ENCODE measurements at regions not wholly inside any gene's neighbourhood (a gene's known extent, or its start where the extent isn't known, plus 50 kb on each side); places are given as distances from the start of the nearest gene placed in this dataset.

GRCh38 chr15:25536801-25537611 is 98.2 kb upstream of the UBE3A start:
- no peaks in the 10 kb centered on the region for H4K20me1 ChIP-seq (ENCODE audit: insufficient read depth)
- TF ChIP-seq, protein P1, sequence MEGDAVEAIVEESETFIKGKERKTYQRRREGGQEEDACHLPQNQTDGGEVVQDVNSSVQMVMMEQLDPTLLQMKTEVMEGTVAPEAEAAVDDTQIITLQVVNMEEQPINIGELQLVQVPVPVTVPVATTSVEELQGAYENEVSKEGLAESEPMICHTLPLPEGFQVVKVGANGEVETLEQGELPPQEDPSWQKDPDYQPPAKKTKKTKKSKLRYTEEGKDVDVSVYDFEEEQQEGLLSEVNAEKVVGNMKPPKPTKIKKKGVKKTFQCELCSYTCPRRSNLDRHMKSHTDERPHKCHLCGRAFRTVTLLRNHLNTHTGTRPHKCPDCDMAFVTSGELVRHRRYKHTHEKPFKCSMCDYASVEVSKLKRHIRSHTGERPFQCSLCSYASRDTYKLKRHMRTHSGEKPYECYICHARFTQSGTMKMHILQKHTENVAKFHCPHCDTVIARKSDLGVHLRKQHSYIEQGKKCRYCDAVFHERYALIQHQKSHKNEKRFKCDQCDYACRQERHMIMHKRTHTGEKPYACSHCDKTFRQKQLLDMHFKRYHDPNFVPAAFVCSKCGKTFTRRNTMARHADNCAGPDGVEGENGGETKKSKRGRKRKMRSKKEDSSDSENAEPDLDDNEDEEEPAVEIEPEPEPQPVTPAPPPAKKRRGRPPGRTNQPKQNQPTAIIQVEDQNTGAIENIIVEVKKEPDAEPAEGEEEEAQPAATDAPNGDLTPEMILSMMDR (conservative IDR thresholded peaks at IDR 0.05; ENCODE audit: low read depth, low read length), result no peak
- no peaks in the 10 kb centered on the region for H3K27me3 ChIP-seq (ENCODE audit: insufficient read depth, low read depth)
- no peaks in the 10 kb centered on the region for H3K79me2 ChIP-seq (ENCODE audit: insufficient read depth, low read depth)
- H3K27ac ChIP-seq, result no peak overlapping the region
- no peak overlapping the region for H3K9ac ChIP-seq
- no peaks in the 10 kb centered on the region for H3K36me3 ChIP-seq (ENCODE audit: insufficient read depth)
- no peak overlapping the region for H2AFZ ChIP-seq (ENCODE audit: low read depth)
- no peaks in the 10 kb centered on the region for H3K4me1 ChIP-seq (ENCODE audit: low read depth, poor library complexity, severe bottlenecking)
- H3K4me3 ChIP-seq (IDR thresholded peaks at IDR 0.05; ENCODE audit: insufficient read depth, low read depth, low read length), result no peak overlapping the region
- H3K4me2 ChIP-seq, result no peak overlapping the region

GRCh38 chr15:25535866-25536265 is 97.0 kb upstream of the UBE3A start:
- no peak overlapping the region for H3K27ac ChIP-seq
- H2AFZ ChIP-seq (ENCODE audit: low read depth), result no peak overlapping the region
- H3K27me3 ChIP-seq (ENCODE audit: insufficient read depth, low read depth), result no peaks in the 10 kb centered on the region

DNA sequence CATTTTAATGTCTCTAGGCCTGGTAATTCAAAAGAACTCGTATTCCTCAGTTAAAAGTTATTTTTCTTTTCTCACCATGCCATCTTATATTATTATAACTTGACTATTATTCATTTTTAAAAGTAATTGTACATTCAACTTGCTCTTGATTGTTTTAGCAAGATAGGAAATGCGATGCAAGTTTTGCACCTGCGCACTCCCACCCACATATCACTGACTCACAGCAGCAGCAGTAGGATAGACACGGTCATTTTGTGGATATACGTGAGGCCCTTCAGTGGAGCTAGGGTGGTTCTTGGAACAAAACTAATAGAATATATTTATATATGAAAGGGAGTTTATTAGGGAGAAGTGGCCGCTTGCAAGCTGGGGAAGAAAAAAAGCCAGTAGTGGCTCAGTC is 95.5 kb upstream of the UBE3A start:
- H3K4me3 ChIP-seq (IDR thresholded peaks at IDR 0.05; ENCODE audit: insufficient read depth, low read depth, low read length), result no peak overlapping the region
- TF ChIP-seq, protein P1 (conservative IDR thresholded peaks at IDR 0.05; ENCODE audit: low read depth, low read length), result no peak
- H3K27me3 ChIP-seq (ENCODE audit: insufficient read depth, low read depth), result no peaks in the 10 kb centered on the region
- no peaks in the 10 kb centered on the region for H4K20me1 ChIP-seq (ENCODE audit: insufficient read depth)
- H3K4me2 ChIP-seq, result no peak overlapping the region
- H3K27ac ChIP-seq, result no peak overlapping the region
- no peak overlapping the region for H2AFZ ChIP-seq (ENCODE audit: low read depth)
- no peak overlapping the region for H3K9ac ChIP-seq
- H3K79me2 ChIP-seq (ENCODE audit: insufficient read depth, low read depth), result no peaks in the 10 kb centered on the region
- no peaks in the 10 kb centered on the region for H3K36me3 ChIP-seq (ENCODE audit: insufficient read depth)
- no peaks in the 10 kb centered on the region for H3K4me1 ChIP-seq (ENCODE audit: low read depth, poor library complexity, severe bottlenecking)

More at GRCh38 chr15:25535866-25536265, 97.0 kb upstream of the UBE3A start:
- H3K4me3 ChIP-seq (IDR thresholded peaks at IDR 0.05; ENCODE audit: insufficient read depth, low read depth, low read length), result no peak overlapping the region
- no peaks in the 10 kb centered on the region for H3K36me3 ChIP-seq (ENCODE audit: insufficient read depth)
- no peaks in the 10 kb centered on the region for H3K79me2 ChIP-seq (ENCODE audit: insufficient read depth, low read depth)
- TF ChIP-seq, protein P1 (conservative IDR thresholded peaks at IDR 0.05; ENCODE audit: low read depth, low read length), result no peak
- H3K4me2 ChIP-seq, result no peak overlapping the region
- no peaks in the 10 kb centered on the region for H4K20me1 ChIP-seq (ENCODE audit: insufficient read depth)
- no peaks in the 10 kb centered on the region for H3K4me1 ChIP-seq (ENCODE audit: low read depth, poor library complexity, severe bottlenecking)
- H3K9ac ChIP-seq, result no peak overlapping the region

DNA sequence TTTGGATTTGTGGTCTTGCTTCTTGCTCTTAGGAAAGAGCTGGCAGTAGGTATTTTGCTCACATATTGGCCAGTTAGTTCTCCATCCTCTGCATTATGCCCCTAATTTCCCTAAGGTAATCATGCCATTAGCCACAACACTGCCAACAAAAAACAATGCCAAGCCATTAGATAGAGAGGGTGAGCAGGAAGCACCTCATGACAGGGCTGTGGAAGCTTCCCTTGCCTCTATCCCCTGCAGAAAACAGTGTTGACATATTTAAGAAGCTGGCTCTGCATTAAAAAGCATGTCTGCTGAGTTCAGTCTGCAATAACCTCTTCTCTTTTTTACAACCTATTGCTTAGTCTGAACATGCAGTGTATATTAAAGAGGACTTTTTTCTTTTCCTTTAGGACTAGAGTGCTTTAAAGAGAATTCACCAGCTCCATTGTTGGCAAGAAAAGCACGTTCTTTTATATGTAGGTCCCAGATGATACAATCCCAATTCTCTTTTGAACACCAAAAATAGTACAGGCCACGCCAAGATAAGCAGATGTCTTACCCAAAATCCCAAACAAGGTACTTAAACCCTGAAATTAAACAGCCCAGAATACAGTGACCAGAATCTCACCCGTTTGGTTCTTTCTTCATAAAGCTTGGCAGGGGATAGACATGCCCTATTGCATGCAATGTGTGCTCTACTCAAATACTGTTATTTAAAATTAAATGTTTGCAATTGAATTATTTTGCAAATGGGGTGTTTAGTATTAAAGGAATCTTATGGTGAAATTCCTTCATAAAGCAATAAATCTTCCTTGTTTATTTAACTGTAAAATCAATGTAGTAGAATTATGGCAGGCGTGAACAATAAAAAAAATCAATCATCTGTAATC is 93.7 kb upstream of the UBE3A start:
- no peaks in the 10 kb centered on the region for H3K36me3 ChIP-seq (ENCODE audit: insufficient read depth)
- no peak overlapping the region for H3K4me3 ChIP-seq (IDR thresholded peaks at IDR 0.05; ENCODE audit: insufficient read depth, low read depth, low read length)
- TF ChIP-seq, protein P1 (conservative IDR thresholded peaks at IDR 0.05; ENCODE audit: low read depth, low read length), result no peak
- H3K79me2 ChIP-seq (ENCODE audit: insufficient read depth, low read depth), result no peaks in the 10 kb centered on the region
- H3K27ac ChIP-seq, result no peak overlapping the region
- H3K4me1 ChIP-seq (ENCODE audit: low read depth, poor library complexity, severe bottlenecking), result no peaks in the 10 kb centered on the region
- H3K9ac ChIP-seq, result no peak overlapping the region
- no peak overlapping the region for H3K4me2 ChIP-seq
- H2AFZ ChIP-seq (ENCODE audit: low read depth), result no peak overlapping the region
- no peaks in the 10 kb centered on the region for H4K20me1 ChIP-seq (ENCODE audit: insufficient read depth)
- H3K27me3 ChIP-seq (ENCODE audit: insufficient read depth, low read depth), result no peaks in the 10 kb centered on the region
